ENCODE measurements at regions not wholly inside any gene's neighbourhood (a gene's known extent, or its start where the extent isn't known, plus 50 kb on each side); places are given as distances from the start of the nearest gene placed in this dataset.
A peak's percentile ranks its signal among the peaks of the same experiment; 100 is the strongest.

DNA sequence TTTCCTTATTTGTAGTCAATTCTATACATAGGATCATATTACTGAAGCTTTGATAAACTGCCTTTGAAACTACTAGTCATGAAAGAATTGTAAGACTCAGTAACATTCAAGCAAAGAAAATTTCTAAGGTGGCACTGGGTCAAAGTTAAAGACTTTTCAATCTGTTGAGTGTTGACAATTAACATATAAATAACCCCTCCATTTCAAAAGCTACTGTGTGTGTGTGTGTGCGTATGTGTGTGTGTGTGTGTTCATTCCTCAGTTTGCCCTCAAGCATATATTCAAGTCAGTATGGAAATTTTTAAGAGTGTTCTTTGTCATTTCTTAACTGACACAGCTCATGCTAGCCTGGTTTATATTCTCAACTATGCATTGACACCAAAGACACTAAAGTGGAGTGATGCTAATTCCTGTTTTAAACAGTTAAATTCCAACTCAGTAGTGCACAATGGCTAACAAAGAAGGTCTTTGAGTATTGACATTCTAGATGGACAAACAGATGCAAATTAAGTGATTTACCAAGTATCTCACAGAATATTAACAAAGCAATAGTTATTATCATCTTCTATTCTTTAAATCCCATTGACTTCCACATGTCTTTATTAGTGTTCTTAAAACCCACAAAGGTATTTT lies 314.8 kb upstream of the GRM3 start:
- Histone ChIP-seq H3K27me3 (ENCODE audit: control insufficient read depth, insufficient read depth, low read length, poor library complexity, severe bottlenecking) (no peaks in the 10 kb centered on the region), H3K27ac (ENCODE audit: low read depth, low read length) (peak overlapping the region; percentile 61), H3K36me3 (ENCODE audit: control insufficient read depth, insufficient read depth, low read length) (no peaks in the 10 kb centered on the region), H3K4me3 (ENCODE audit: low read length) (no peak overlapping the region), H3K4me1 (ENCODE audit: control insufficient read depth, insufficient read depth, low read length) (no peaks in the 10 kb centered on the region), H3K9me3 (ENCODE audit: control insufficient read depth, low read length) (no peaks in the 10 kb centered on the region), H3K9ac (ENCODE audit: extremely low read depth, low read length, poor library complexity, severe bottlenecking) (no peak overlapping the region)
- DNase-seq: no peak
- Mint-ChIP-seq H3K36me3 (ENCODE audit: low read depth) (no peaks in the 10 kb centered on the region), H3K9me3 (no peaks in the 10 kb centered on the region), H3K4me3 (no peak overlapping the region), H3K4me1 (no peaks in the 10 kb centered on the region), H3K27ac (no peak overlapping the region), H3K27me3 (ENCODE audit: insufficient read depth) (no peaks in the 10 kb centered on the region)
- 0% methylated on average over 1 of the region's 1 CpG; no CpG with 5 or more reads in 1 of the 2 experiments for WGBS, 2 experiments (ENCODE audit: insufficient coverage in 1 of 2, insufficient read length in 1 of 2)
- no peak for TF ChIP-seq CTCF (conservative IDR thresholded peaks at IDR 0.05)

GRCh38 chr7:86326847-86327246 lies 316.9 kb upstream of the GRM3 start:
- Mint-ChIP-seq H3K36me3 (ENCODE audit: low read depth) (no peaks in the 10 kb centered on the region), H3K9me3 (no peaks in the 10 kb centered on the region), H3K4me1 (no peaks in the 10 kb centered on the region), H3K27me3 (ENCODE audit: insufficient read depth) (no peaks in the 10 kb centered on the region), H3K4me3 (no peak overlapping the region), H3K27ac (no peak overlapping the region)
- H3K4me1 ChIP-seq (ENCODE audit: control insufficient read depth, insufficient read depth, low read length): no peaks in the 10 kb centered on the region
- no peaks in the 10 kb centered on the region for H3K36me3 ChIP-seq (ENCODE audit: control insufficient read depth, insufficient read depth, low read length)
- H3K27ac ChIP-seq (ENCODE audit: low read depth, low read length): no peak overlapping the region
- no peaks in the 10 kb centered on the region for H3K9me3 ChIP-seq (ENCODE audit: control insufficient read depth, low read length)
- H3K27me3 ChIP-seq (ENCODE audit: control insufficient read depth, insufficient read depth, low read length, poor library complexity, severe bottlenecking): no peaks in the 10 kb centered on the region
- DNase-seq: no peak
- no peak overlapping the region for H3K9ac ChIP-seq (ENCODE audit: extremely low read depth, low read length, poor library complexity, severe bottlenecking)
- no peak for TF ChIP-seq CTCF (conservative IDR thresholded peaks at IDR 0.05)
- H3K4me3 ChIP-seq (ENCODE audit: low read length): no peak overlapping the region

- no peaks in the 10 kb centered on the region for H3K36me3 ChIP-seq (ENCODE audit: control insufficient read depth, insufficient read depth, low read length)
- no peaks in the 10 kb centered on the region for H3K9me3 ChIP-seq (ENCODE audit: control insufficient read depth, low read length)
- H3K27me3 ChIP-seq (ENCODE audit: control insufficient read depth, insufficient read depth, low read length, poor library complexity, severe bottlenecking): no peaks in the 10 kb centered on the region
- no peak for TF ChIP-seq CTCF (conservative IDR thresholded peaks at IDR 0.05)
- WGBS, 2 experiments (ENCODE audit: insufficient coverage in 1 of 2, insufficient read length in 1 of 2): 93% methylated on average over 1 of the region's 1 CpG; no CpG with 5 or more reads in 1 of the 2 experiments
- Mint-ChIP-seq H3K4me3 (no peak overlapping the region), H3K4me1 (peaks cover 4% of the 10 kb centered on the region), H3K27ac (no peak overlapping the region), H3K27me3 (ENCODE audit: insufficient read depth) (no peaks in the 10 kb centered on the region), H3K36me3 (ENCODE audit: low read depth) (no peaks in the 10 kb centered on the region), H3K9me3 (no peaks in the 10 kb centered on the region)
- peak overlapping the region; percentile 40 for H3K27ac ChIP-seq (ENCODE audit: low read depth, low read length)
- H3K9ac ChIP-seq (ENCODE audit: extremely low read depth, low read length, poor library complexity, severe bottlenecking): no peak overlapping the region
- no peak overlapping the region for H3K4me3 ChIP-seq (ENCODE audit: low read length)
- no peak for DNase-seq
- peaks cover 2% of the 10 kb centered on the region for H3K4me1 ChIP-seq (ENCODE audit: control insufficient read depth, insufficient read depth, low read length)
These were observed 322.8 kb upstream of the GRM3 start for GRCh38 chr7:86320889-86321288.
